Astrocyte (in vitro differentiated cells and primary cell): ENCODE measurements at regions not wholly inside any gene's neighbourhood (a gene's known extent, or its start where the extent isn't known, plus 50 kb on each side); places are given as distances from the start of the nearest gene placed in this dataset.

Experiments used
- DNase-seq: peaks from one replicate; pipeline ENCODE4 v3.0.0-alpha.2; 2010; ENCODE audit warnings: low read depth
- FAIRE-seq: peaks from 2 replicates; lab custom pipeline; 2011; peaks lifted over from hg19 to GRCh38; lab: Jason Lieb, UNC
- H2AFZ ChIP-seq: 2 replicates; pipeline ENCODE4 v1.6.0; 2012; ENCODE audit warnings: low read depth, low read length, inconsistent platforms
- H3K27ac ChIP-seq: 2 replicates; pipeline ENCODE4 v1.5.1; 2011; ENCODE audit warnings: low read depth, low read length, inconsistent platforms
- H3K27me3 ChIP-seq: 2 replicates; pipeline ENCODE4 v1.6.0; 2011; ENCODE audit warnings: low read length, inconsistent platforms; ENCODE audit not compliant: insufficient read depth
- H3K36me3 ChIP-seq: 2 replicates; pipeline ENCODE4 v1.5.1; 2011; ENCODE audit warnings: low read length, inconsistent platforms; ENCODE audit not compliant: insufficient read depth
- H3K4me1 ChIP-seq: 2 replicates; pipeline ENCODE4 v1.5.1; 2011; ENCODE audit warnings: low read length, inconsistent platforms; ENCODE audit not compliant: insufficient read depth
- H3K4me2 ChIP-seq: 2 replicates; pipeline ENCODE4 v1.6.0; 2012; ENCODE audit warnings: low read length, inconsistent platforms
- H3K4me3 ChIP-seq: 2 replicates; pipeline ENCODE4 v1.5.1; 2011; ENCODE audit warnings: low read depth, mild to moderate bottlenecking, low read length, inconsistent platforms; ENCODE audit not compliant: insufficient read depth
- H3K79me2 ChIP-seq: 2 replicates; pipeline ENCODE4 v1.6.0; 2012; ENCODE audit warnings: mild to moderate bottlenecking, low read length, inconsistent platforms; ENCODE audit not compliant: insufficient read depth
- H3K9ac ChIP-seq: 2 replicates; pipeline ENCODE4 v1.6.0; 2012; ENCODE audit warnings: mild to moderate bottlenecking, low read length, inconsistent platforms
- H3K9me3 ChIP-seq: 2 replicates; pipeline ENCODE4 v1.5.1; 2012; ENCODE audit warnings: low read depth, mild to moderate bottlenecking, low read length, inconsistent platforms; ENCODE audit not compliant: insufficient read depth
- H4K20me1 ChIP-seq: 2 replicates; pipeline ENCODE4 v1.6.0; 2012; ENCODE audit warnings: low read length, inconsistent platforms; ENCODE audit not compliant: insufficient read depth
- H3K27ac Mint-ChIP-seq: one replicate; pipeline ENCODE4 v1.8.0; 2021; ENCODE audit warnings: mild to moderate bottlenecking, mixed read lengths; ENCODE audit not compliant: unreplicated experiment
- H3K27me3 Mint-ChIP-seq: one replicate; pipeline ENCODE4 v1.8.0; 2021; ENCODE audit warnings: low read depth, mixed read lengths; ENCODE audit not compliant: unreplicated experiment
- H3K36me3 Mint-ChIP-seq: one replicate; pipeline ENCODE4 v1.8.0; 2021; ENCODE audit warnings: low read depth, mixed read lengths; ENCODE audit not compliant: unreplicated experiment
- H3K4me1 Mint-ChIP-seq: one replicate; pipeline ENCODE4 v1.8.0; 2021; ENCODE audit warnings: low read depth, mixed read lengths; ENCODE audit not compliant: unreplicated experiment
- H3K4me3 Mint-ChIP-seq: one replicate; pipeline ENCODE4 v1.8.0; 2021; ENCODE audit warnings: mild to moderate bottlenecking, moderate library complexity, mixed read lengths; ENCODE audit not compliant: unreplicated experiment
- H3K9me3 Mint-ChIP-seq: one replicate; pipeline ENCODE4 v1.8.0; 2021; ENCODE audit warnings: mild to moderate bottlenecking, mixed read lengths; ENCODE audit not compliant: unreplicated experiment
- CTCF ChIP-seq: IDR thresholded peaks from 2 replicates; pipeline ENCODE4 v1.5.1; 2011; ENCODE audit warnings: low read depth, mild to moderate bottlenecking, inconsistent platforms, low read length, moderate library complexity; ENCODE audit not compliant: insufficient read depth
- EZH2 ChIP-seq: IDR thresholded peaks from 2 replicates; pipeline ENCODE4 v1.6.1; 2012; ENCODE audit warnings: mild to moderate bottlenecking, low read length, inconsistent platforms; ENCODE audit not compliant: insufficient read depth

GRCh38 chr3:107068980-107069379 is 308.3 kb upstream of the CCDC54 start:
- Histone ChIP-seq H3K4me3 (no peak overlapping the region), H3K9me3 (no peaks in the 10 kb centered on the region), H3K4me1 (peaks cover 29% of the 10 kb centered on the region), H4K20me1 (no peaks in the 10 kb centered on the region), H3K36me3 (no peaks in the 10 kb centered on the region), H3K27ac (peak overlapping the region; percentile 72), H2AFZ (peak overlapping the region; percentile 39), H3K79me2 (no peaks in the 10 kb centered on the region), H3K9ac (peak overlapping the region; percentile 25), H3K4me2 (peak overlapping the region; percentile 47), H3K27me3 (no peaks in the 10 kb centered on the region)
- Mint-ChIP-seq H3K27me3 (no peaks in the 10 kb centered on the region), H3K4me1 (peaks cover 25% of the 10 kb centered on the region), H3K27ac (peak overlapping the region; percentile 84), H3K36me3 (no peaks in the 10 kb centered on the region), H3K4me3 (no peak overlapping the region), H3K9me3 (no peaks in the 10 kb centered on the region)
- FAIRE-seq, result peak; percentile 95
- TF ChIP-seq CTCF, result no peak
- TF ChIP-seq EZH2, result no peak
- peak; percentile 85 for DNase-seq

- H3K27ac Mint-ChIP-seq, result no peak overlapping the region
- FAIRE-seq, result no peak
Measured at GRCh38 chr3:107076946-107077345, 300.3 kb upstream of the CCDC54 start.

More at GRCh38 chr3:107076946-107077345, 300.3 kb upstream of the CCDC54 start:
- TF ChIP-seq EZH2 (no peak), CTCF (no peak)
- Mint-ChIP-seq H3K4me3 (no peak overlapping the region), H3K27me3 (no peaks in the 10 kb centered on the region), H3K9me3 (no peaks in the 10 kb centered on the region), H3K36me3 (no peaks in the 10 kb centered on the region), H3K4me1 (peaks cover 2% of the 10 kb centered on the region)
- Histone ChIP-seq H3K27me3 (no peaks in the 10 kb centered on the region), H3K79me2 (no peaks in the 10 kb centered on the region), H3K27ac (no peak overlapping the region), H3K9ac (no peak overlapping the region), H2AFZ (no peak overlapping the region), H3K9me3 (no peaks in the 10 kb centered on the region), H3K4me1 (no peaks in the 10 kb centered on the region), H4K20me1 (no peaks in the 10 kb centered on the region), H3K4me3 (no peak overlapping the region), H3K36me3 (no peaks in the 10 kb centered on the region), H3K4me2 (no peak overlapping the region)
- DNase-seq, result no peak
